NCI-H510A (cell line): ENCODE measurements at regions not wholly inside any gene's neighbourhood (a gene's known extent, or its start where the extent isn't known, plus 50 kb on each side); places are given as distances from the start of the nearest gene placed in this dataset.

Experiments
- DNase-seq: peaks from one replicate; lab custom pipeline; 2025; lab: John Stamatoyannopoulos, UW

DNA sequence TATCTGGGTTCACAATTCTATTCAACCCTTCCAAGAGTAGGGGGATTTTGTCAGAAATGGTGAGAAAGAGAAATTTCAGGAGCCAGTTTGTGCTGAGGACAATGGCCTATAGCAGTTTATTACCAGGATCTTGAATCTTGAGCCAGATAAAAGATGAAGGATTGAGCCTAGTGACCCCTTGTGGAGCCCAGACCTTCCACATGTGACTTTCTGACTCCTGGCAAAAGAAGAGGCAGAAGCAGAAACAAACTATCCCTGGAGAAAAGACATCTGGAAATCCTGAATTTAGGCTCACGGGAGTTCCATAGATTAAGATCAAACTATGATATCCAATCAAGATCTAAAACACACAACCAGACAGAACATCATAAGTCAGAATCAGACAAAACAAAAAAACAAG, 60.9 kb upstream of the CHRM2 start:
- DNase-seq, result no peak

DNA sequence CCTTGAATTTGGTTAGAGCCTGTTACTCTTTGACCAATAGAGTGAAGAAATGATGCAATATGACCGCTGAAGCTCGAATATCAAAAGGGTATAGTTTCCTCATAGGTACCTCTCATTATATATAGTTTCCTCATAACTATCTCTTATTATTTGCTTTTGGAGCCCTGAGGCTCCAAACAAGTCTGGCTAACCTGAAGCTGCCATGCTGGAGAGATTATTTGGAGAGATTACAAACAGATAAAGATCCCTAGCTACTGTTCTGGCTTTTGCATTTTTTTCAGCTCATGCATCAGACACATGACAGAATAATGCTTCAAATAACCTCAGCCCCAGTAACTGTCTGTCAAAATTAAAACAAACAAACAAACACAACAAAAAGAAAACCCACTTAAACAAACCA, 65.4 kb upstream of the CHRM2 start:
- DNase-seq, result no peak

DNA sequence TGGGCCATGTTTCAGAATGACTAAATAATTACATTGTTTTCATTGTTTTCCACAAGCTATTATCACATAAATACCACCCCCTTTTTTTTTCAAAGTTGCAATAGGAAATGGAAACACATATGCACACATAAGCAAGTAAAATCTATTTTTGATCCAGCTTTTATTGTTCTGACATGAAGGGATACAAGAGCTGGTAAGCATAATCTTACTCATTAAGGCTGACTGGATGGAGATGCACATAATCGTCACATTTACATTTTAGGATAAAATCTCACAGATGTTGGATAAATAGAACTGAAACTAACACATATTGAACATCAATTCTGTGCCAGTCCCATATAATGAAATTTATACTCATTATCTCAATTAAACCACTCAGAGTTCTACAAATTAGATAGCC, 84.5 kb upstream of the CHRM2 start:
- DNase-seq, result no peak

DNA sequence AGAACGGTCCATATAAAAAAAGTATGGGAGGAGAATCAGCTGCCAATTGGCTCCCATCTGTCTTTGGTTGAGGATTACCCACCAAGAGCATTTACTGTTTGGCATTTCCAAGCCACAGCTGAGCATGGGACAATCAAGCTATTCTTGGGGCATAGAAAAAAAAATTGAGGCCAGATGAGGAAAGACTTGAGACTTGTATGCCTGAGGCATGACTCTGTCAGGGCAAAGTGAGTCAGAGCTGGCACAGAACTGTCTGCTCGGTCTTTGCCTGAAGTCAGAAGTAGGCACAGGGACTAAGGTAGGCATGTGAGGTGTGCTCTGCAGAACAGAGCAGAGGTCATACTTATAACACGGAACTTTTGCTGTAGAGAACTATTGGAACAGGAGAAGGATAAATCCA, 126.5 kb upstream of the CHRM2 start:
- DNase-seq, result no peak

GRCh38 chr7:136728945-136729344, 139.5 kb upstream of the CHRM2 start:
- DNase-seq, result no peak

GRCh38 chr7:136726460-136726859, 142.0 kb upstream of the CHRM2 start:
- no peak for DNase-seq

- no peak for DNase-seq
Observed at GRCh38 chr7:136717910-136718557, 150.4 kb upstream of the CHRM2 start.

DNA sequence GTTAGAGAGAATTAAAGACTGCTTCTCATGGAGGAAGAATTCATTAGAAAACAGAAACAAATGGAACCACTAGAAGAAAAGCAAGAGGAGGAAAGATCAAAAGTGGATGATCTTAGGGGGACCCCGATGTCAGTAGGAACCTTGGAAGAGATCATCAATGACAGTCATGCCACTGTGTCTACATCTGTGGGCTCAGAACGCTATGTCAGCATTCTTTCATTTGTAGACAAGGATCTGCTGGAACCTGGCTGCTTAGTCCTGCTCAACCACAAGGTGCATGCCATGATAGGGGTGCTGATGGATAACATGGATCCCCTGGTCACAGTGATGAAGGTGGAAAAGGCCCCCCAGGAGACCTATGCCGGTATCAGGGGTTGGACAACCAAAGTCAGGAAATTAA, 154.4 kb upstream of the CHRM2 start:
- no peak for DNase-seq

GRCh38 chr7:136710751-136711150, 157.7 kb upstream of the CHRM2 start:
- no peak for DNase-seq

GRCh38 chr7:136709876-136710275, 158.6 kb upstream of the CHRM2 start:
- no peak for DNase-seq

- no peak for DNase-seq
Observed at GRCh38 chr7:136702913-136703312, 165.5 kb upstream of the CHRM2 start.

GRCh38 chr7:136698977-136699376, 169.5 kb upstream of the CHRM2 start:
- no peak for DNase-seq

DNA sequence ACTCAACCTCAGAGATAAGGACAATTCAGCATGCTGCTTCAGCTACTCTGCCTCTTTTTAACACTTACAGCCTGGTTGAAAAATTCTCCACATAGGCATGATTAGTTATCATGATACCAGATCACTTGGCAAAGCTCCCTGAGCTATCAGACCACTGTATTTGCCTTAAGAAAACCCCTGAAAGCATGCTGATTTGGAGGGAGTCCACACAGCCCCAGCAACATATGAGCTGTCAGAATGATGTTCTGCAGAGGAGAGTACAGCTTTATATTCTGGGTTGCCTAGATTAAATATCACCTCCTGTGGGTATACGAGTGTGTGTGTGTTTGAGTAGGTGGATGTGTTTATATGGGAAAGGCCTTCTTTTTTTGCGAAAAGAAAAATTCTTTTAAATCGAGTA, 170.2 kb upstream of the CHRM2 start:
- no peak for DNase-seq

- no peak for DNase-seq
Observed at GRCh38 chr7:136697271-136697670, 171.2 kb upstream of the CHRM2 start.

DNA sequence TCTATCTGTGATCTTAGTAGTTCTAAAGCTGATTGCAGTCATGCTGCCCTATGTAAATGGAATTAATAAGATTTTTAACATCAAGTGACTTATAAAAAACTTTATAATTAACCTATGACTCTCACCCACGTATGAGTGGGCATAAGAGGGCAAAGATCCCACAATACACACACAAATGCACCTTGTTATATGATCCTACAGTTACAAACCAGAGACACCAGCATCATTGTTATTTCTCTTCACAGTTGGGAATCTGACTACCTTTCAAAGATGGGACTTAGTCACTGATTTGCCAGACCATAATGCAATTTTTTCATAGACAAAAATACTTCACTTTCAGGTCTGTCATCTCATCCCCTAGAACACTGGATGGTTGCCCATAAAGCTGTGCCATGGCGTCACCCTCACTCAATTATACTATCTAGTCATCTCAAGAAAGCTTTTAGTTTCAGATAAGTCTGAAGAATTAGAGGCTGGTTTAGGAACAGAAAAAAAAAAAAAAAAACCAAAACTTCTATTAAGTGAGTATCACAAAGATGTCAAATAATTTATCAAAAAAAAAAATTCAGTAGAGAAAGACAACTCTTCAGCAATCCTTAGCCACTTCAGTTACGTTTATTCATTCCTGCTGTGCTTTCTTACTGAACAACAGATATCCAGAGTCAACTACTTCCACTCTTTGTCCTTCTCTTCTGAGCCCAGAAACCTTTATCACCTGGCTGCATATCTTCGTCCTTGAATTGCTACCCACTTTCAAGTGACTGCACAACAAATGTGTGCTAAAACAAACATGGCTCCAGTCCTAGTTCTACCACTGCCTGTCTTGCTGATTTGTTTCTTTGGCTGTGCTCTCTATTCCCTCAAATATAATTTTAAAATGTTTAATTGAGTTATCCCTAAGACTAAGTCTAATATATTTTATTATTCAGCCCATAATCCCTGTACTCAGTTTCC, 175.0 kb upstream of the CHRM2 start:
- DNase-seq, result no peak

DNA sequence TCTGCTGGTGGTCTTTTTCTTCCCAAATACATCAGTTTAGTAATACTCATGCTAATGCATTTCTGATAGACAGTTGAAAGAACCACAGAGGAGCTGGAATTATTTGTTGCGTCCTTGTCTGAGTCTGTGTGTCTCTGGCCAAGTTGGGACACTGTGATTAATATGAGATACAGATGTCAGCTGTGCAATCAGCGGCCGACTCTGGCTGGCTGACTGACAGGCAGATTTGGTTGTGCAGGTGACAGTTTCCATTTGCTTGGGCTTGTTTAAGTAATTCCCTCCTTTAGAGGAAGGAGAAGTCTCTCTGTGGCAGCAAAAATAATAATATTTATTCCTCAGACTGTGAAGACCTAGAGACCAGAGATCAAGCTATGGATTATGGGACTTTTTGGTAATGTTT, 176.2 kb upstream of the CHRM2 start:
- no peak for DNase-seq

GRCh38 chr7:136688601-136689000, 179.9 kb upstream of the CHRM2 start:
- no peak for DNase-seq

DNA sequence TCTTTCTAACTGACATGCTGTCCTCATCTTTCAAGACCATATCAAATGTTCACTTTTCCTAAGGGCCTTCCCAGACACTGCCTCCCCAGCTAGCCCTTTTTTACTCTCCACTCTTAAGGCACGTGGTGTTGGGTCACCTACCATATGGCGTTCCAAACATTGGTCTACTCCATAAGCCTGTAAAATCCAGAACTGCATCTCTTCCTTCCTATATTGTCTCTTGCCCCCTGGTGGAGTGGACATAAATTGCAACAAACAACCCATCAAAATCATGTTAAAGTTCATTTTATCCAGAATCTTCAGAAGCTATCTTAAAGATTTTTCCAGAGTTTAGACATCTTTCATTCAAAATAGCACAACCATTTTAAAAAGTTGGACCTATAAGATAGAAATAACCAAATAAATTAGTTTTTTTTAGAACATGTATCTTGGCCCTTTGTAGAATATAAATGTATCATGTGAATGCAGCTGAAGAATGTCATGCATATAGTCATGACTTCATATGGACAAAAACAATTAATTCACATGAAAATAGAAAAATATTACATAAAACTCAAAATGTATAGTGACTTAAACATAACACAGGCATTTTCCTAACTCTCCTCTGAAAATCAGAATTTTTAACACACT, 180.6 kb upstream of the CHRM2 start:
- no peak for DNase-seq

DNA sequence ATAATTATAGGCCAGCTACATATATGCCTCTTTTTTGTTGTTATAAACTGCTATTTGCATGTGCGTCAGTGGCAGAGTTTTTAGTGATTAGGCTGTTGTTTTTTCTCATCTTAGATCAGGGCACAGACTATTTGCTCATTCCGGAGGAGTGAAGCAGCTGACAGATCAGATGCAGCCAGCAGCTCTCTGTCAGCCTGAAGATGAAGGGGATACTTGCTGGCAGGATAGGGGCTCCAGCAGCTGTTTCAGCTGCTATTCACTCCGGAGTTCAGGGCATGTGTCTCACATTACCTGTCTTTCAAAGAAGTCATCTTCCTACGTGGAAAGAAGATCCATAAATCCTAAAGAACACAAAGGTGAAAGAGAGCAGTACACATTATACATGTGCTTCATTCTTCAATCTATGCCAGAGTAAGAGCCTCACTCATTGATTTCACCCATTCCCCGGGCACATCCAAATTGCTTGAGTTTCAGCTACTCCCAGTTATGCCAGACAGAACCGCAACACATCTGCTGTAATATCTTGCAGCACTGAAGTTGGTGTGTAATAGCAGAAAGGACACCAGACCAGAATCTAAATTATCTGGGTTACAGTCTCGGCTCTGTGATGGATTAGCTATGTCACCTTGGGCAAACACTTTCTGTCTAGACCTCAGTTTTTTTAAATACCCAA, 182.8 kb upstream of the CHRM2 start:
- no peak for DNase-seq

GRCh38 chr7:136677471-136678365, 190.7 kb upstream of the CHRM2 start:
- DNase-seq, result no peak

DNA sequence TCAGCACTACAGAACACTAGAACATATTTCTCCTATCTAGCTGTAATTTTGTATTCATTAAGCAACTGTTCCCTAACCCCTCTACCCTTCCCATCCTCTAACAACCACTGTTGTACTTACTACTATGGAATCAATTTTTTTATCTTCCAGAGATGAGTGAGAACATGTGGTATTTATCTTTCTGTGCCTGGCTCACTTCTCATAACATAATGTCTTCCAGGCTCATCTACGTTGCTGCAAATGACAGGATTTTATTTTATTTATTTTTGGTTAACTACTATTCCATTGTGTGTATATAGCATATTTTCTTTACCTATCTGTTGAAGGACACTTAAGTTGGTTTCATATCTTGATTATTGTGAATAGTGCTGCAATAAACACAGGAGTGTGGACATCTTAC, 200.9 kb upstream of the CHRM2 start:
- no peak for DNase-seq
